Loucy (cell line): ENCODE measurements at regions not wholly inside any gene's neighbourhood (a gene's known extent, or its start where the extent isn't known, plus 50 kb on each side); places are given as distances from the start of the nearest gene placed in this dataset.

Source experiments
- CTCF ChIP-seq: fragments of 200-600 bp; sonication (generic); conservative IDR thresholded peaks from 2 replicates; pipeline ENCODE4 v1.5.1; 2014; ENCODE audit warnings: mild to moderate bottlenecking, antibody characterized with exemption, low read length
- EZH2phosphoT487 ChIP-seq: fragments of 200-600 bp; IDR thresholded peaks from 2 replicates; pipeline ENCODE4 v1.6.1; 2018; ENCODE audit warnings: antibody characterized with exemption, mild to moderate bottlenecking, moderate library complexity, borderline replicate concordance

- TF ChIP-seq CTCF = no peak
- TF ChIP-seq EZH2phosphoT487 = no peak
Observed at GRCh38 chr2:2842466-2842865, 511.4 kb upstream of the MYT1L start.
